ENCODE measurements at regions not wholly inside any gene's neighbourhood (a gene's known extent, or its start where the extent isn't known, plus 50 kb on each side); places are given as distances from the start of the nearest gene placed in this dataset.

DNA sequence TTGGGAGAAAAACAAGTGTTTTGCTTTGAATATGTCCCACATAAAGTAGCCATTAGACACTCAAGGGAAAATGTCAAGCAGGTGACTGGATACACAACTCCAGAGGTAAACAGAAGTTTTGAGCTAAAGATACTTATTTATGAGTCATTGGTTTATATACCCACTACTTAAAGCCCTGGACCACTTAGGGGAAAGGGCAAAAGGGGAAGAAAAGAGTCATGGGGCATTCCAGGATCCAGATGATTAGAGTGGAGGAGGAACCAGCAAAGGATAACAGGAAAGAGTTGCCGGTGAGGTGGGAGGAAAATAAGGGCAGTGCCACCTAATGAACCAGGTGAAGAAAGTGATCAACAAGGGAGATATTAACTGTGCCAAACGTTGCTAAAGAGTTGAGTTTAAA, 254.2 kb upstream of the NR4A3 start:
- H3K4me3 ChIP-seq (ENCODE audit: low read length, poor library complexity, severe bottlenecking) = no peak overlapping the region
- no peaks in the 10 kb centered on the region for H3F3A ChIP-seq (ENCODE audit: low read depth)
- H3K36me3 ChIP-seq (ENCODE audit: insufficient read depth, low read length) = no peaks in the 10 kb centered on the region
- no peaks in the 10 kb centered on the region for H3K4me1 ChIP-seq (ENCODE audit: insufficient read depth, low read length, poor library complexity, severe bottlenecking)
- no peaks in the 10 kb centered on the region for H3K27me3 ChIP-seq (ENCODE audit: insufficient read depth, low read length, poor library complexity, severe bottlenecking)
- no peaks in the 10 kb centered on the region for H3K79me2 ChIP-seq (ENCODE audit: insufficient read depth, low read length)
- no peaks in the 10 kb centered on the region for H3K9me2 ChIP-seq (replicated peaks; ENCODE audit: low read depth, low read length)
- H4K20me1 ChIP-seq (ENCODE audit: insufficient read depth, low read length, poor library complexity, severe bottlenecking) = no peaks in the 10 kb centered on the region
- no peak for TF ChIP-seq EZH2phosphoT487 (IDR thresholded peaks at IDR 0.05; ENCODE audit: borderline replicate concordance)
- TF ChIP-seq, protein P1, sequence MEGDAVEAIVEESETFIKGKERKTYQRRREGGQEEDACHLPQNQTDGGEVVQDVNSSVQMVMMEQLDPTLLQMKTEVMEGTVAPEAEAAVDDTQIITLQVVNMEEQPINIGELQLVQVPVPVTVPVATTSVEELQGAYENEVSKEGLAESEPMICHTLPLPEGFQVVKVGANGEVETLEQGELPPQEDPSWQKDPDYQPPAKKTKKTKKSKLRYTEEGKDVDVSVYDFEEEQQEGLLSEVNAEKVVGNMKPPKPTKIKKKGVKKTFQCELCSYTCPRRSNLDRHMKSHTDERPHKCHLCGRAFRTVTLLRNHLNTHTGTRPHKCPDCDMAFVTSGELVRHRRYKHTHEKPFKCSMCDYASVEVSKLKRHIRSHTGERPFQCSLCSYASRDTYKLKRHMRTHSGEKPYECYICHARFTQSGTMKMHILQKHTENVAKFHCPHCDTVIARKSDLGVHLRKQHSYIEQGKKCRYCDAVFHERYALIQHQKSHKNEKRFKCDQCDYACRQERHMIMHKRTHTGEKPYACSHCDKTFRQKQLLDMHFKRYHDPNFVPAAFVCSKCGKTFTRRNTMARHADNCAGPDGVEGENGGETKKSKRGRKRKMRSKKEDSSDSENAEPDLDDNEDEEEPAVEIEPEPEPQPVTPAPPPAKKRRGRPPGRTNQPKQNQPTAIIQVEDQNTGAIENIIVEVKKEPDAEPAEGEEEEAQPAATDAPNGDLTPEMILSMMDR (conservative IDR thresholded peaks at IDR 0.05; ENCODE audit: low read length) = no peak
- no peak overlapping the region for H2AFZ ChIP-seq (ENCODE audit: low read length)
- no peak overlapping the region for H3K9ac ChIP-seq (ENCODE audit: low read depth, low read length, poor library complexity, severe bottlenecking)
- H3K4me2 ChIP-seq (ENCODE audit: low read depth, low read length, poor library complexity, severe bottlenecking) = no peak overlapping the region
- H3K9me3 ChIP-seq (ENCODE audit: insufficient read depth, low read depth, low read length) = no peaks in the 10 kb centered on the region

DNA sequence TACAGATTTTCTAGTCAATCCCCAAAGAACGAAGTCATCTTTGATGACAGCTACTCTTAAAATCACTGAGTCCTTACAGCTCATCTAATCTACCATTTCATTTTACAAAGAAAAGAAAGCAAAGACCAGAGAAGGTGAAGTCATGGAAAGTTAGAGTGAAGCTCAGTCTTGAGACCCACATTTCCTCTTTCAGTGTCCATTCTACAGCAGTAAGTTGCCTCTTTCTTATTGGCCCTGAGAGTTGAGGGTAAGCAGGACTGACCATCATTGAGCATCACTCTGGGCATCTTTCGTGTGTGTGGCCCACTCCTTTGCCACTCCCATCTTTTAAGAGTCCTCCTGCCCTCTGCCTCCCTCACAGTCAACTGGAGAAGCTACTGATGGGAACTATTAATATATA, 251.8 kb upstream of the NR4A3 start:
- H3K4me2 ChIP-seq (ENCODE audit: low read depth, low read length, poor library complexity, severe bottlenecking) = no peak overlapping the region
- no peak overlapping the region for H3K4me3 ChIP-seq (ENCODE audit: low read length, poor library complexity, severe bottlenecking)
- H4K20me1 ChIP-seq (ENCODE audit: insufficient read depth, low read length, poor library complexity, severe bottlenecking) = no peaks in the 10 kb centered on the region
- H3K36me3 ChIP-seq (ENCODE audit: insufficient read depth, low read length) = no peaks in the 10 kb centered on the region
- H3K79me2 ChIP-seq (ENCODE audit: insufficient read depth, low read length) = no peaks in the 10 kb centered on the region
- H3K4me1 ChIP-seq (ENCODE audit: insufficient read depth, low read length, poor library complexity, severe bottlenecking) = no peaks in the 10 kb centered on the region
- H3F3A ChIP-seq (ENCODE audit: low read depth) = no peaks in the 10 kb centered on the region
- no peaks in the 10 kb centered on the region for H3K27me3 ChIP-seq (ENCODE audit: insufficient read depth, low read length, poor library complexity, severe bottlenecking)
- TF ChIP-seq EZH2phosphoT487 (IDR thresholded peaks at IDR 0.05; ENCODE audit: borderline replicate concordance) = no peak
- TF ChIP-seq, protein P1 (conservative IDR thresholded peaks at IDR 0.05; ENCODE audit: low read length) = no peak
- H3K9me3 ChIP-seq (ENCODE audit: insufficient read depth, low read depth, low read length) = no peaks in the 10 kb centered on the region
- H3K9ac ChIP-seq (ENCODE audit: low read depth, low read length, poor library complexity, severe bottlenecking) = no peak overlapping the region
- H2AFZ ChIP-seq (ENCODE audit: low read length) = no peak overlapping the region
- H3K9me2 ChIP-seq (replicated peaks; ENCODE audit: low read depth, low read length) = no peaks in the 10 kb centered on the region

DNA sequence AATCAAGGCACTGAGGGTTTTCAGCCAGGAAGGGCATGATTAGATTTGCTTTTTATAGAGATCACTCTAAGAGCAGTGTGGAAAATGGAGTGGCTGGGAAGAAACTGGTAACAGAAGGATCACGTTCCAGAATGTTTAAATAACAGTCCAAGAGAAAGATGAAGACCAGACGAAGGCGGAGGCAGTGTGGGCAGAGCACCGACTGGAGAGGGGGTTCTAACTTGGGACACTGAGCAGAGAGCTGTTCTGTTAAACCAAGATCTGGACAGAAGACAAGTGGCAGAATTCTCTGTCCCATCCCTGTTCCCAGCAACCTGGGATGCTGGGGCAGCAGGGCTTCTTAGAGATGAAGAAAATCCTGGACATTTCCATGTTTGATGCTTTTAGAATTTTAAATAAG, 249.1 kb upstream of the NR4A3 start:
- Histone ChIP-seq H3K36me3 (ENCODE audit: insufficient read depth, low read length) (no peaks in the 10 kb centered on the region), H2AFZ (ENCODE audit: low read length) (no peak overlapping the region), H4K20me1 (ENCODE audit: insufficient read depth, low read length, poor library complexity, severe bottlenecking) (no peaks in the 10 kb centered on the region), H3K4me1 (ENCODE audit: insufficient read depth, low read length, poor library complexity, severe bottlenecking) (no peaks in the 10 kb centered on the region), H3K4me3 (ENCODE audit: low read length, poor library complexity, severe bottlenecking) (no peak overlapping the region), H3K4me2 (ENCODE audit: low read depth, low read length, poor library complexity, severe bottlenecking) (no peak overlapping the region), H3K9me2 (replicated peaks; ENCODE audit: low read depth, low read length) (no peaks in the 10 kb centered on the region), H3K27me3 (ENCODE audit: insufficient read depth, low read length, poor library complexity, severe bottlenecking) (no peaks in the 10 kb centered on the region), H3F3A (ENCODE audit: low read depth) (no peaks in the 10 kb centered on the region), H3K9me3 (ENCODE audit: insufficient read depth, low read depth, low read length) (no peaks in the 10 kb centered on the region), H3K9ac (ENCODE audit: low read depth, low read length, poor library complexity, severe bottlenecking) (no peak overlapping the region), H3K79me2 (ENCODE audit: insufficient read depth, low read length) (no peaks in the 10 kb centered on the region)
- TF ChIP-seq, protein P1 (conservative IDR thresholded peaks at IDR 0.05; ENCODE audit: low read length) = no peak
- TF ChIP-seq EZH2phosphoT487 (IDR thresholded peaks at IDR 0.05; ENCODE audit: borderline replicate concordance) = no peak
